NCI-H1694 (cell line): ENCODE measurements at regions not wholly inside any gene's neighbourhood (a gene's known extent, or its start where the extent isn't known, plus 50 kb on each side); places are given as distances from the start of the nearest gene placed in this dataset.

Source experiments
- DNase-seq: peaks from one replicate; lab custom pipeline; 2025; lab: John Stamatoyannopoulos, UW

DNA sequence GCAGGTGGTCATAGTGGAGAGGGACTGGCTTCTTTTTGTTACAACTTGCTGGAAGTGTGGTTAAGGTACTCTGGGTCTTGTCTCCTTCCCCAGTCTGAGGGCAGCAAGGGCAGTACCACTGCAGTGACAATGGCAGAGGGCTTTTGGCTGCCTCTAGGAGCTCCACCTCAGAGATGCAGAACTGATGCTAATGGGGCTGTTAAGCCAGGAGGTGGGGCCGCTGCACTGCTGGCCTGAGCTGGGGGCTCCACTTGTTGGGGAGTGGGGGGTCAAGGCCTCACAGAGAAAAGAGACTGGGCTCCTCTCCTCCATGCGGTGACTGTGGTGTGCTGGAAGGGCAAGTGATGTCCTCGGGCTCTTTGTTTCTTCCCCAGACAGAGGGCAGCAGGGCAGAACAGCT, 135.7 kb downstream of the DSEL start:
- DNase-seq, result no peak

- DNase-seq, result no peak
These were observed 136.5 kb downstream of the DSEL start for GRCh38 chr18:67379981-67380380.

GRCh38 chr18:67376372-67376771, 140.1 kb downstream of the DSEL start:
- DNase-seq, result no peak

- no peak for DNase-seq
These were observed 142.9 kb downstream of the DSEL start for GRCh38 chr18:67373636-67374035.

GRCh38 chr18:67367540-67367939, 149.0 kb downstream of the DSEL start:
- DNase-seq, result no peak

DNA sequence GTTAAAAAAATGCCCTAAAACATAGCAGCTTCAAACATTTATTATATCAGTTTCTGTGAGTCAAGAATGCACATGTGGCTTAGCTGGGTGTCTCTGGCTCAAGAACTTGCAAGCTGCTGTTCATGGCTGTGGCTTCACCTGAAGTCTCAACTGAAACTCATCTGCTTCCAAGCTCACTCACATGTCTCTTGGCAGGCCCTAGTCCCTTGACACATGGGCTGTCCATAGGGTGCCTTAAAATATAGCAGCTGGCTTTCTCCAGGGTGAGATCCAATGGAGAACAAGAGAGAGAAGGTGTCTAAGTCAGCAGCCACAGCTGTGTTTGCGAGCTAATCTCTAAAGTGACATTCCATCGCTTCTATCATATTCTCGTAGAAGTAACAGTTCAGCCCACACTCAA, 152.8 kb downstream of the DSEL start:
- DNase-seq, result no peak

GRCh38 chr18:67362906-67363305, 153.6 kb downstream of the DSEL start:
- no peak for DNase-seq

DNA sequence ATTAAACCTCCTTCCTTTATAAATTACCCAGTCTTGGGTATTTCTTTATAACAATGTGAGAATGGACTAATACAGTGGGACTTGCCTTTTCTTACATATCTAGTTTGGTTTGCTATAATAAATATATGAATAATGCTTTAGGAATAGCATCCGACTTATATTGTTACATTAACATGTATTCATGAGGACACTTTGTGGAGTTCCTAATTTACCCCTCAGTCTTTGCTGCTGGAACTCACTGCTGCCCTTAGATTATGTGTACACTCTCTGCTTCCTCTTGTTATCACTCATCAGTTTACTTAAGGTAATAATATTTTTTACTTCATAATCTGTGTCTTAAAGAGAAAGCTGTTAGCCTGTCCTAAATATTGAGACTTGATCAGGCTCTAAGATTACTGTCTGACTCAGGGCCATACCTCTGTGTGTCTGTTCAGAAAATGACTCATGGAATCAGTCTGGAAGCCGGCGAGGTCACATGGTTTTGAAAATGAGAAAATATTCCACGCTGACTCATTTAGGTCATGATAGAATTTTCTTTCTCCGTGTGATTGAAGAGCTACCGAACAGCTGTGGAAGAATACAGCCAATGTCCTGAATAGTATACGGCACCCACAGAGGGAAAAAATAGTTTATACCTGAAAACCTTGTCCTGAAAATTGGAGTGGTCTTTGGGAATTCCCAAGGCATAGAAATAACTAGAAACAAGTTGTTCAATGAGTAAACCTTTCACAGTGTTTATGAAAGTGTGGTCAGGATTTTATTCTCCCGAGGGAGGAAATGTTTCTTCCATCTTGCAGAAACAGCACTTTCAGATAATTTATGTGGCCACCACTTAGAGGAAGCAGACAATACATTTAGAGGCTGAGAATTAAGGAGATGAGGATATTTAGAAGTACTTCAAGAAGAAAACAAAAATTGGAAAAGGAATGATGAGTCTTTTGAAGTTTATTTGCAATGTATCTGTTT, 156.4 kb downstream of the DSEL start:
- DNase-seq, result no peak

DNA sequence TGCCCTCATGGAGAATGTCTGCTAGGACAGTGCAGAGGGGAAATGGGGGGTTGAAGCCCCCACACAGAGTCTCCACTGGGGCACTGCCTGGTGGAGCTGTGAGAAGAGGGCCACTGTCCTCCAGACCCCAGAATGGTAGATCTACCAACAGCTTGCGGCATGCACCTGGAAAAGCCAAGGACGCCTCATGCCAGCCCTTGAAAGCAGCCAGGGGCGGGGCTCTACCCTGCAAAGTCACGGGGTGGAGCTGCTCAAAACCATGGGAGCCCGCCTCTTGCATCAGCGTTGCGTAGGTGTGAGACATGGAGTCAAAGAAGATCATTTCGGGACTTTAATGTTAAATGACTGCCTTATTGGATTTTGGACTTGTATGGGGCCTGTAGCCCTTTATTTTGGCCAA, 157.6 kb downstream of the DSEL start:
- DNase-seq, result no peak

DNA sequence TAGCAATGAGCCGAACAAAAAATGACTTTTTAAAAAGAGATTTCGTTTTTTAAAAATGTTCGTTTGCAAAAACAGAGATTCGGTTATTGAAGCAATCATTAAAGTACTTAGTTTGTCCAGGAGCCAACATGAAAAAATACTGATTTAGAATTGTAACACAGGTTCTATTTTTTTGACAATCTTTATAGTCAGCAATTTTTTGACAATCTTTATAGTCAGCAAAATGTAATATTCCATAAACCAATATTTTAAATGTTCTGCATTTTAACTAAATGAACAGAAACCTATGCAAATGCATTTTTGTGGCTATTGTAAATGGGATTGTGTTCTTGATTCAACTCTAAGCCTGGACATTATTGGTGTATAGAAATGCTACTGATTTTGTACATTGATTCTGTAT, 161.8 kb downstream of the DSEL start:
- DNase-seq, result no peak

- no peak for DNase-seq
These were observed 162.4 kb downstream of the DSEL start for GRCh38 chr18:67354091-67354490.

- DNase-seq, result no peak
These were observed 169.1 kb downstream of the DSEL start for GRCh38 chr18:67347438-67347837.

GRCh38 chr18:67342159-67342558, 174.4 kb downstream of the DSEL start:
- no peak for DNase-seq

DNA sequence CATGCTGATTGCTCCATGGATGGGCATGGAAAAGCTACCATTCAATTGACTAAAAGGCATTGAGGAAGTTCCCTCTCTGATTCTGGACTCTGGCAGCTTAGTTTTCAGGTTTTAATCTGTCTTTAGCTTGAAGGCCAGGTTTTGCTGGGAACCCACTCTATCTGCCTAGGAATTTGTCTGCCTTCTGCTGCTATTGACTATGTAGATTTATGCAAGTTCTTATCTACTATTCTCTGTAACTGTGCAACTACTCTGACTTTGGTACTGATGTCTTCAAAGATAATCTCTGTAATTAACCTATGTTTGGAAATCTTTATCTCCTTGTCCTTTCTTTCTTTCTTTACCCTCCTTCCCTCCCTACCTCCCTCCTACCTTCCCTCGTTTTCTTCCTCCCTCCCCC, 178.8 kb downstream of the DSEL start:
- no peak for DNase-seq

- DNase-seq, result no peak
These were observed 184.7 kb downstream of the DSEL start for GRCh38 chr18:67331857-67332256.

DNA sequence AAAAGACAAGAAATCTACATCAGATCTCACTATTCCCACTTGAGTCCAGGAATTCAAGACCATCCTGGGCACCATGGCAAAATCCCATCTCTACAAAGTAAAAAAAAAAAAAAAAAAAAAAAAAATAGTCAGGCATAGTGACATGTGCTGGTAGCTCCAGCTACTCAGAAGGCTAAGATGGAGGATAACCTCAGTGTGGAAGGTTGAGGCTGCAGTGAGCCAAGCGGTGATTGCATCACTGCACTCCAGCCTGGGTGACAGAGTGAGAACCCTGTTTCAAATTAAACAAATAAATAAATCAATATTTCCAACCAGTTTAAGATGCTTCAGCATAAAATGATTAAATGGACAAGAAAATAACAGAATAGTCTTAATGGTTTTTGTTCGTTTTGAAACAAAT, 197.4 kb downstream of the DSEL start:
- DNase-seq, result no peak

GRCh38 chr18:67318651-67319050, 197.9 kb downstream of the DSEL start:
- no peak for DNase-seq

GRCh38 chr18:67310826-67311225, 205.7 kb downstream of the DSEL start:
- DNase-seq, result no peak

DNA sequence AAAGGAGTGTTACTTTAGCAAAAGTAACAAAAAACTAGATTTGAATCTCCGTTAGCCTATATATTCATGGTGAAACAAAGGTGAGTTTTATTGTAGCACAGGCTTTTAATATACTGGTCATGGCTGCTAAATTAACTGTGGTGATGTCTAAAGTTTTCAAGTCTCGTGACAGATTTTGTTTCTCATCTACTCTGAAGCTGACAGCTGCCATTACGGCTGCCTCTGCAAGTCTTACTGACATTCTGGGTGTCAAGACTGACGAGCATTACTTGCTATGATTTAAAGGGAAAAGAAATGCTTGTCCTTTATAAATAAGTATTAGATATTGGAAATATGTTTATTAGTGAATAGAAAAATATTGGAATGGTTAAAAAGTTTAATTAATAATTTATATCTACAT, 207.7 kb downstream of the DSEL start:
- no peak for DNase-seq

DNA sequence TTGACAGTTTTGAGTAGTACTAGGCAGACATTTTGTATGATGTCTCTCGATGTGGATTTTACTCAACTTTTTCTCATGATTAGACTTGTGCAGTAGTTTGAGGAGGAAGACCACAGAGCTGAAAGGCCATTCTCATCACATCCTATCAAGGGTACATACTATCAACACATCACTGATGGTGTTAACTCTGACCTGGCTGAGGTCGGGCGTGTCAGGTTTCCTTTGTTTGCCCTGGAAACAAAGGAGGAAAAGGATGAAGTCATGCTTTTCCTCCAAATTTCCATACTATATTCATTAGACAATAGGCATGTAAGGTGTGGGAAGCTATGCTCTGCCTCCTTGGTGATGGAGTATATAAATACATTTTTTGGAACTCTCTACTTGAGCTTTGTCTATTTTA, 211.1 kb downstream of the DSEL start:
- no peak for DNase-seq

GRCh38 chr18:67302043-67302442, 214.5 kb downstream of the DSEL start:
- DNase-seq, result no peak

DNA sequence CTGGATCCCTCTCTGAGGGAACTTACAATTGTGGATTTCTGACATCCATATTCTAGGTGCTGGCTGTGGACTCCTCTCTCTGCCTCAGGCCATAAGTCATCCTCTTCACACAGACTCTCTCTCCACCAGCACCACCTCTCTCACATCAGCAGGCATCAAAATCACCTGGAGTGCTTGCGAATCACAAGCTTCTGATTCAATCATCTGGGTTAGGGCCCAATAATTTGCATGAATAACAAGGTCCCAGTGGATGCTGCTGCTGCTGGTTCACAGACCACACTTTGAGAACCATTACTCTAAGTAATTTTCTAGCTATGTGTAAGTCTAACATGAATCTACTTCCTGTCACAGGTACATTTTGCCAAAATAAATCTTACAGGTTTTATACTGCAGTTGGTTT, 214.9 kb downstream of the DSEL start:
- no peak for DNase-seq

GRCh38 chr18:67300498-67300897, 216.0 kb downstream of the DSEL start:
- peak; percentile 5 for DNase-seq

- DNase-seq, result no peak
These were observed 223.7 kb downstream of the DSEL start for GRCh38 chr18:67292814-67293213.
